ENCODE measurements at regions not wholly inside any gene's neighbourhood (a gene's known extent, or its start where the extent isn't known, plus 50 kb on each side); places are given as distances from the start of the nearest gene placed in this dataset.

GRCh38 chr2:83323038-83323437 is 1136.0 kb downstream of the SUCLG1 start:
- no peak overlapping the region for H3K4me2 ChIP-seq (ENCODE audit: low read depth, low read length, poor library complexity, severe bottlenecking)
- H3K27me3 ChIP-seq (ENCODE audit: low read length) = no peaks in the 10 kb centered on the region
- no peaks in the 10 kb centered on the region for H3K79me2 ChIP-seq (ENCODE audit: insufficient read depth, low read length)
- H3K9me3 ChIP-seq (ENCODE audit: insufficient read depth, low read length) = no peaks in the 10 kb centered on the region
- no peaks in the 10 kb centered on the region for H4K20me1 ChIP-seq (ENCODE audit: low read depth, low read length)
- no peak overlapping the region for H3K9ac ChIP-seq (ENCODE audit: low read length)
- H3F3A ChIP-seq (ENCODE audit: insufficient read depth) = no peaks in the 10 kb centered on the region
- H3K4me3 ChIP-seq (ENCODE audit: insufficient read depth, low read length, poor library complexity, severe bottlenecking) = no peak overlapping the region
- H3K27ac ChIP-seq (ENCODE audit: low read depth, low read length) = no peak overlapping the region
- TF ChIP-seq EZH2phosphoT487 (conservative IDR thresholded peaks at IDR 0.05; ENCODE audit: low read length) (no peak), CTCF (IDR thresholded peaks at IDR 0.05; ENCODE audit: insufficient read depth, low read length, poor library complexity, severe bottlenecking) (no peak)
- H2AFZ ChIP-seq (ENCODE audit: low read depth, low read length, severe bottlenecking) = no peak overlapping the region
- no peaks in the 10 kb centered on the region for H3K9me2 ChIP-seq (replicated peaks; ENCODE audit: insufficient read depth, low read length)
- no peaks in the 10 kb centered on the region for H3K36me3 ChIP-seq (ENCODE audit: low read length)

- H3K36me3 ChIP-seq (ENCODE audit: low read length) = no peaks in the 10 kb centered on the region
- H3K4me2 ChIP-seq (ENCODE audit: low read depth, low read length, poor library complexity, severe bottlenecking) = no peak overlapping the region
- no peak overlapping the region for H3K9ac ChIP-seq (ENCODE audit: low read length)
- no peaks in the 10 kb centered on the region for H4K20me1 ChIP-seq (ENCODE audit: low read depth, low read length)
- H3K9me3 ChIP-seq (ENCODE audit: insufficient read depth, low read length) = no peaks in the 10 kb centered on the region
- TF ChIP-seq EZH2phosphoT487 (conservative IDR thresholded peaks at IDR 0.05; ENCODE audit: low read length) (no peak), CTCF (IDR thresholded peaks at IDR 0.05; ENCODE audit: insufficient read depth, low read length, poor library complexity, severe bottlenecking) (no peak)
- H3K27ac ChIP-seq (ENCODE audit: low read depth, low read length) = no peak overlapping the region
- no peak overlapping the region for H3K4me3 ChIP-seq (ENCODE audit: insufficient read depth, low read length, poor library complexity, severe bottlenecking)
- H3K79me2 ChIP-seq (ENCODE audit: insufficient read depth, low read length) = no peaks in the 10 kb centered on the region
- no peaks in the 10 kb centered on the region for H3K9me2 ChIP-seq (replicated peaks; ENCODE audit: insufficient read depth, low read length)
- no peak overlapping the region for H2AFZ ChIP-seq (ENCODE audit: low read depth, low read length, severe bottlenecking)
- no peaks in the 10 kb centered on the region for H3K27me3 ChIP-seq (ENCODE audit: low read length)
- no peaks in the 10 kb centered on the region for H3F3A ChIP-seq (ENCODE audit: insufficient read depth)
These were observed 1139.0 kb downstream of the SUCLG1 start for GRCh38 chr2:83320053-83320452.

- H3K27ac ChIP-seq (ENCODE audit: low read depth, low read length) = no peak overlapping the region
- H2AFZ ChIP-seq (ENCODE audit: low read depth, low read length, severe bottlenecking) = no peak overlapping the region
- no peaks in the 10 kb centered on the region for H4K20me1 ChIP-seq (ENCODE audit: low read depth, low read length)
- no peak overlapping the region for H3K4me2 ChIP-seq (ENCODE audit: low read depth, low read length, poor library complexity, severe bottlenecking)
- H3K4me3 ChIP-seq (ENCODE audit: insufficient read depth, low read length, poor library complexity, severe bottlenecking) = no peak overlapping the region
- no peaks in the 10 kb centered on the region; the same call in 1 of the 2 replicates for H3K9me2 ChIP-seq (replicated peaks; ENCODE audit: insufficient read depth, low read length)
- H3K9me3 ChIP-seq (ENCODE audit: insufficient read depth, low read length) = no peaks in the 10 kb centered on the region
- H3K9ac ChIP-seq (ENCODE audit: low read length) = no peak overlapping the region
- no peaks in the 10 kb centered on the region for H3F3A ChIP-seq (ENCODE audit: insufficient read depth)
- TF ChIP-seq CTCF (IDR thresholded peaks at IDR 0.05; ENCODE audit: insufficient read depth, low read length, poor library complexity, severe bottlenecking) (no peak), EZH2phosphoT487 (conservative IDR thresholded peaks at IDR 0.05; ENCODE audit: low read length) (no peak)
- no peaks in the 10 kb centered on the region for H3K79me2 ChIP-seq (ENCODE audit: insufficient read depth, low read length)
- H3K27me3 ChIP-seq (ENCODE audit: low read length) = no peaks in the 10 kb centered on the region
- no peaks in the 10 kb centered on the region for H3K36me3 ChIP-seq (ENCODE audit: low read length)
These were observed 1153.2 kb downstream of the SUCLG1 start for GRCh38 chr2:83305758-83306378.

All from SU-DHL-6 (cell line).